H1 (cell line): ENCODE measurements at regions not wholly inside any gene's neighbourhood (a gene's known extent, or its start where the extent isn't known, plus 50 kb on each side); places are given as distances from the start of the nearest gene placed in this dataset.

Experiments
- CTCF ChIA-PET: fragments of 300-600 bp; sonication (Branson Sonifier 250); formaldehyde crosslinking; loops from one replicate; lab custom pipeline; 2021; ENCODE audit not compliant: partially characterized antibody; lab: Charles Lee
- POLR2A ChIA-PET: fragments of 300-600 bp; sonication (Branson Sonifier 250); formaldehyde crosslinking; loops from one replicate; lab custom pipeline; 2021; ENCODE audit warnings: inconsistent platforms; ENCODE audit not compliant: partially characterized antibody; lab: Charles Lee
- DNase-seq, 2 experiments: peaks; one replicate each; pipeline versions ENCODE4 v3.0.0 to v3.0.0-alpha.2; 2010 to 2022; ENCODE audit warnings: low spot score in 2 of 2, low read depth in 1 of 2, mixed read lengths in 1 of 2
- FAIRE-seq: peaks from 2 replicates; lab custom pipeline; 2011; peaks lifted over from hg19 to GRCh38; lab: Jason Lieb, UNC
- H2AFZ ChIP-seq: 2 replicates; pipeline ENCODE4 v1.8.1; 2012; ENCODE audit warnings: low read length, inconsistent platforms
- H2AK5ac ChIP-seq: 2 replicates; pipeline ENCODE4 v1.6.1; 2013; ENCODE audit warnings: low read depth, low read length
- H2BK120ac ChIP-seq: replicated peaks from 2 replicates; pipeline ENCODE3; 2013; ENCODE audit warnings: low read depth, low read length, inconsistent platforms
- H2BK12ac ChIP-seq: 2 replicates; pipeline ENCODE4 v1.6.1; 2013; ENCODE audit warnings: low read depth, low read length
- H2BK15ac ChIP-seq: 2 replicates; pipeline ENCODE4 v1.6.1; 2013; ENCODE audit warnings: low read length
- H2BK20ac ChIP-seq: 2 replicates; pipeline ENCODE4 v1.6.1; 2013; ENCODE audit warnings: low read length
- H2BK5ac ChIP-seq: 2 replicates; pipeline ENCODE4 v1.6.1; 2013; ENCODE audit warnings: low read depth, low read length
- H3K14ac ChIP-seq: 2 replicates; pipeline ENCODE4 v1.6.1; 2013; ENCODE audit warnings: inconsistent platforms; ENCODE audit not compliant: insufficient read length
- H3K18ac ChIP-seq: 2 replicates; pipeline ENCODE4 v1.6.1; 2013; ENCODE audit warnings: low read length; ENCODE audit errors: extremely low read depth
- H3K23ac ChIP-seq: 2 replicates; pipeline ENCODE4 v1.6.1; 2013; ENCODE audit warnings: inconsistent platforms; ENCODE audit not compliant: insufficient read length
- H3K23me2 ChIP-seq: 2 replicates; pipeline ENCODE4 v1.6.1; 2013; ENCODE audit warnings: low read depth, low read length
- H3K27ac ChIP-seq: 2 replicates; pipeline ENCODE4 v1.6.1; 2011; ENCODE audit warnings: low read depth, low read length, inconsistent platforms
- H3K27me3 ChIP-seq, 4 experiments: replicated peaks in 1 of 4; 1 replicate in 1 of 4; 2 replicates in 3 of 4; pipeline versions ENCODE4 v1.6.1 to v1.8.1; 2011 to 2013; ENCODE audit warnings: low read length in 3 of 4, mild to moderate bottlenecking in 3 of 4, inconsistent platforms in 2 of 4, mixed read lengths in 2 of 4, moderate library complexity in 1 of 4; ENCODE audit not compliant: control insufficient read depth in 3 of 4, insufficient read depth in 3 of 4; ENCODE audit errors: extremely low read depth in 1 of 4
- H3K36me3 ChIP-seq, 4 experiments: 2 replicates each; pipeline versions ENCODE4 v1.6.1 to v1.8.1; 2011 to 2013; ENCODE audit warnings: mild to moderate bottlenecking in 4 of 4, low read length in 3 of 4, moderate library complexity in 2 of 4, control low read depth in 1 of 4, inconsistent platforms in 1 of 4; ENCODE audit not compliant: insufficient read depth in 4 of 4, control insufficient read depth in 2 of 4
- H3K4ac ChIP-seq: replicated peaks from 2 replicates; pipeline ENCODE3; 2013; ENCODE audit warnings: low read length, low read depth, mixed read lengths, inconsistent platforms; ENCODE audit not compliant: insufficient read length
- H3K4me1 ChIP-seq, 4 experiments: replicated peaks in 1 of 4; 1 replicate in 1 of 4; 2 replicates in 3 of 4; pipeline versions ENCODE4 v1.6.1 to v1.8.1; 2011 to 2013; ENCODE audit warnings: low read length in 3 of 4, inconsistent platforms in 2 of 4, mixed read lengths in 1 of 4; ENCODE audit not compliant: insufficient read depth in 4 of 4, control insufficient read depth in 3 of 4
- H3K4me2 ChIP-seq, 2 experiments: 2 replicates each; pipeline versions ENCODE4 v1.6.1 to v1.8.1; 2011 to 2013; ENCODE audit warnings: low read depth in 2 of 2, low read length in 2 of 2, control low read depth in 1 of 2, inconsistent platforms in 1 of 2, mild to moderate bottlenecking in 1 of 2; ENCODE audit not compliant: insufficient read depth in 1 of 2
- H3K4me3 ChIP-seq, 4 experiments: fragments of 200-600, 300-600 bp in 1 of 4; sonication (generic), shearing (Covaris generic), sonication (Bioruptor Twin) in 1 of 4; 2 replicates each; pipeline versions ENCODE4 v1.5.1 to v1.8.1; 2011 to 2016; ENCODE audit warnings: low read length in 4 of 4, low read depth in 3 of 4, control low read depth in 2 of 4, inconsistent platforms in 2 of 4, mild to moderate bottlenecking in 2 of 4, mixed read lengths in 1 of 4, moderate library complexity in 1 of 4; ENCODE audit not compliant: insufficient read depth in 2 of 4; ENCODE audit errors: extremely low read depth in 1 of 4
- H3K56ac ChIP-seq: replicated peaks from 2 replicates; pipeline ENCODE3; 2013; ENCODE audit warnings: low read depth, mild to moderate bottlenecking, mixed read lengths, low read length, inconsistent platforms; ENCODE audit not compliant: insufficient read length
- H3K79me1 ChIP-seq: 2 replicates; pipeline ENCODE4 v1.6.1; 2013; ENCODE audit warnings: low read depth, low read length, control low read depth
- H3K79me2 ChIP-seq, 2 experiments: 2 replicates each; pipeline versions ENCODE4 v1.6.1 to v1.8.1; 2012 to 2013; ENCODE audit warnings: low read length in 2 of 2, mild to moderate bottlenecking in 2 of 2, inconsistent platforms in 1 of 2; ENCODE audit not compliant: insufficient read depth in 2 of 2, control insufficient read depth in 1 of 2
- H3K9ac ChIP-seq, 4 experiments: replicated peaks in 1 of 4; 1 replicate in 1 of 4; 2 replicates in 3 of 4; pipeline versions ENCODE4 v1.6.1 to v1.8.1; 2011 to 2013; ENCODE audit warnings: low read depth in 3 of 4, low read length in 3 of 4, control low read depth in 2 of 4, mild to moderate bottlenecking in 2 of 4, moderate library complexity in 2 of 4, inconsistent platforms in 1 of 4; ENCODE audit errors: extremely low read depth in 1 of 4
- H3K9me3 ChIP-seq, 2 experiments: 2 replicates each; pipeline versions ENCODE4 v1.6.1 to v1.8.1; 2012 to 2013; ENCODE audit warnings: mild to moderate bottlenecking in 2 of 2, moderate library complexity in 2 of 2, control low read depth in 1 of 2, inconsistent platforms in 1 of 2, low read depth in 1 of 2, low read length in 1 of 2, mixed read lengths in 1 of 2; ENCODE audit not compliant: insufficient read depth in 2 of 2
- H4K20me1 ChIP-seq, 2 experiments: replicated peaks in 1 of 2; 2 replicates each; pipeline versions ENCODE3 to v1.8.1; 2011 to 2013; ENCODE audit warnings: inconsistent platforms in 2 of 2, low read length in 2 of 2, mild to moderate bottlenecking in 1 of 2; ENCODE audit not compliant: insufficient read depth in 2 of 2, control insufficient read depth in 1 of 2
- H4K5ac ChIP-seq: 2 replicates; pipeline ENCODE4 v1.6.1; 2013; ENCODE audit warnings: low read length, low read depth, mixed read lengths, inconsistent platforms; ENCODE audit not compliant: insufficient read length
- H4K8ac ChIP-seq: 2 replicates; pipeline ENCODE4 v1.8.0; 2013; ENCODE audit warnings: mild to moderate bottlenecking, moderate library complexity, low read length, inconsistent platforms; ENCODE audit not compliant: insufficient read depth; ENCODE audit errors: extremely low read depth
- H4K91ac ChIP-seq: replicated peaks from 2 replicates; pipeline ENCODE3; 2013; ENCODE audit warnings: low read length, mixed read lengths, inconsistent platforms; ENCODE audit not compliant: insufficient read length
- BACH1 ChIP-seq: IDR thresholded peaks from 2 replicates; pipeline ENCODE4 v1.6.1; 2012; ENCODE audit warnings: low read length, improper control_type of control experiment
- CREB1 ChIP-seq: IDR thresholded peaks from 2 replicates; pipeline ENCODE4 v1.6.1; 2012; ENCODE audit warnings: inconsistent platforms
- HDAC2 ChIP-seq, 2 experiments: fragments of 300-600 bp in 1 of 2; sonication (generic) in 1 of 2; IDR thresholded peaks; 2 replicates each; pipeline ENCODE4 v1.6.1; 2011 to 2012; ENCODE audit warnings: low read depth in 2 of 2, low read length in 2 of 2, mild to moderate bottlenecking in 2 of 2, moderate library complexity in 2 of 2, borderline replicate concordance in 1 of 2, inconsistent platforms in 1 of 2
- KDM1A ChIP-seq: fragments of 200-600, 300-600 bp; sonication (generic); IDR thresholded peaks from 2 replicates; pipeline ENCODE4 v1.7.1; 2016; ENCODE audit warnings: mild to moderate bottlenecking, low read length, borderline replicate concordance
- KDM5A ChIP-seq: fragments of 200-600 bp; IDR thresholded peaks from 2 replicates; pipeline ENCODE4 v1.7.1; 2012; ENCODE audit warnings: mild to moderate bottlenecking, low read length, inconsistent platforms, mixed read lengths
- MAX ChIP-seq: IDR thresholded peaks from 2 replicates; pipeline ENCODE4 v1.6.1; 2012; ENCODE audit warnings: inconsistent platforms
- NRF1 ChIP-seq: IDR thresholded peaks from 2 replicates; pipeline ENCODE4 v1.6.1; 2011; ENCODE audit warnings: mild to moderate bottlenecking, low read depth, low read length, improper control_type of control experiment
- RBBP5 ChIP-seq: IDR thresholded peaks from 2 replicates; pipeline ENCODE4 v1.7.1; 2012; ENCODE audit warnings: low read depth, mild to moderate bottlenecking, inconsistent platforms, low read length, moderate library complexity, borderline replicate concordance
- SIN3A ChIP-seq, 2 experiments: IDR thresholded peaks in 1 of 2; conservative IDR thresholded peaks in 1 of 2; 2 replicates each; pipeline ENCODE4 v1.6.1; 2011 to 2012; ENCODE audit warnings: low read length in 2 of 2, improper control_type of control experiment in 1 of 2, low read depth in 1 of 2, mild to moderate bottlenecking in 1 of 2
- SP2 ChIP-seq: IDR thresholded peaks from 2 replicates; pipeline ENCODE4 v1.6.1; 2012; ENCODE audit warnings: mild to moderate bottlenecking, low read length, inconsistent platforms
- SP4 ChIP-seq: IDR thresholded peaks from 2 replicates; pipeline ENCODE4 v1.6.1; 2012; ENCODE audit warnings: low read length, inconsistent platforms
- SUZ12 ChIP-seq: fragments of 200-600 bp; sonication (generic); IDR thresholded peaks from 2 replicates; pipeline ENCODE4 v1.6.1; 2012; ENCODE audit warnings: mild to moderate bottlenecking, inconsistent platforms, low read length, moderate library complexity, mixed read lengths
- TCF12 ChIP-seq: IDR thresholded peaks from 2 replicates; pipeline ENCODE4 v1.6.1; 2011; ENCODE audit warnings: low read depth, mild to moderate bottlenecking, low read length
- WGBS, 2 experiments: shearing (Covaris generic) in 1 of 2; methylation state at CpG; one replicate each; pipeline versions ENCODE4 v1.1.6 to v1.1.7; 2013 to 2015; ENCODE audit warnings: low lambda C conversion rate in 2 of 2, mixed read lengths in 2 of 2, inconsistent platforms in 1 of 2, low coverage in 1 of 2, missing lambda C conversion rate in 1 of 2; ENCODE audit not compliant: insufficient replicate concordance in 2 of 2, insufficient coverage in 1 of 2, insufficient read length in 1 of 2; ENCODE audit errors: extremely low coverage in 1 of 2, missing lambda C conversion rate in 1 of 2; 5-methylcytosine and 5-hydroxymethylcytosine counted together

GRCh38 chr17:69916761-69917160 lies 158.3 kb upstream of the KCNJ16 start:
- no peaks in the 10 kb centered on the region for H4K20me1 ChIP-seq
- H2AFZ ChIP-seq = no peak overlapping the region
- no peak overlapping the region for H3K56ac ChIP-seq
- 80% methylated on average over 2 of the region's 2 CpGs; no CpG with 5 or more reads in 1 of the 2 experiments for WGBS, 2 experiments
- H3K27ac ChIP-seq = no peak overlapping the region
- no peak overlapping the region for H4K91ac ChIP-seq
- no peak overlapping the region for H3K4ac ChIP-seq
- no peaks in the 10 kb centered on the region for H3K27me3 ChIP-seq
- peaks cover 0 to 5% (median under 1%) of the 10 kb centered on the region in 4 experiments; a peak in 2 of 7 replicates for H3K4me1 ChIP-seq
- no peak for TF ChIP-seq CREB1
- no peak for TF ChIP-seq BACH1
- no peak for TF ChIP-seq MAX
- no peak for TF ChIP-seq SP2
- no peak for TF ChIP-seq SIN3A (conservative IDR thresholded peaks at IDR 0.05 in 1 of 2, IDR thresholded peaks at IDR 0.05 in 1 of 2; ENCODE audit: low read depth in 1 of 2, low read length in 2 of 2)
- TF ChIP-seq TCF12 = no peak
- no peak for TF ChIP-seq NRF1
- TF ChIP-seq KDM1A = no peak
- no peak for TF ChIP-seq SP4
- TF ChIP-seq HDAC2 (IDR thresholded peaks at IDR 0.05; ENCODE audit: borderline replicate concordance in 1 of 2, low read depth in 2 of 2, low read length in 2 of 2) = no peak
- TF ChIP-seq SUZ12 = no peak
- no peak for TF ChIP-seq RBBP5
- no peak for TF ChIP-seq KDM5A
- TF ChIP-seq, all 59 proteins: peak for 0
- H2BK5ac ChIP-seq = no peak overlapping the region
- no peak overlapping the region for H3K4me2 ChIP-seq
- no peaks in the 10 kb centered on the region for H3K9me3 ChIP-seq
- no peak overlapping the region for H2BK12ac ChIP-seq
- H3K79me2 ChIP-seq = no peaks in the 10 kb centered on the region
- H2AK5ac ChIP-seq = no peak overlapping the region
- no peak overlapping the region for H4K5ac ChIP-seq
- no peak overlapping the region for H3K23ac ChIP-seq
- H3K9ac ChIP-seq = no peak overlapping the region
- DNase-seq (no peak), FAIRE-seq (no peak)
- H4K8ac ChIP-seq = no peak overlapping the region
- no peak overlapping the region for H3K18ac ChIP-seq
- no peak overlapping the region for H2BK20ac ChIP-seq
- H3K23me2 ChIP-seq = no peaks in the 10 kb centered on the region
- ChIA-PET POLR2A (no interaction called here), CTCF (no interaction called here)
- H2BK15ac ChIP-seq = no peak overlapping the region
- H2BK120ac ChIP-seq = no peak overlapping the region
- H3K36me3 ChIP-seq = no peaks in the 10 kb centered on the region
- H3K4me3 ChIP-seq = no peak overlapping the region
- H3K14ac ChIP-seq = no peak overlapping the region
- no peaks in the 10 kb centered on the region for H3K79me1 ChIP-seq
